ENCODE measurements at regions not wholly inside any gene's neighbourhood (a gene's known extent, or its start where the extent isn't known, plus 50 kb on each side); places are given as distances from the start of the nearest gene placed in this dataset.

DNA sequence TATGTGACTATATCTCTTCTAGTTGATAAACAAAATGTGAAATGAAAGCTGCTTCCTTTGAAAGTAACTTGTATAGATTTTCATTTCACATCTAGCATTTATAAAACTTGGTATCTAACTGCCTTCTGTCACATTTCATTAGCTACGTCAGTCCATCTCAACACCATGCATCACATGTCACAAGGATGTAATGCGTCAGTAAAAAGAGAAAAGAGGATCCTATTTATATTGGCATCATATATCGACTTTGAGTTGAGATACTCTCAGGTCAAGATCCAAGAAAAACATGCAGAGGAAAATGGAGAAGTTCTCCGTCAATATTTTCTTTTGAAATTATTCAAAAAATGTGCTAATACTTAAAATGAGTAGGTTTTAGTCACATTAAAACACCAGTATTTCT, 1211.2 kb downstream of the EFNA5 start:
- TF ChIP-seq CEBPB (IDR thresholded peaks at IDR 0.05) (no peak), TEAD4 (IDR thresholded peaks at IDR 0.05) (no peak)
- TF ChIP-seq, protein P1, sequence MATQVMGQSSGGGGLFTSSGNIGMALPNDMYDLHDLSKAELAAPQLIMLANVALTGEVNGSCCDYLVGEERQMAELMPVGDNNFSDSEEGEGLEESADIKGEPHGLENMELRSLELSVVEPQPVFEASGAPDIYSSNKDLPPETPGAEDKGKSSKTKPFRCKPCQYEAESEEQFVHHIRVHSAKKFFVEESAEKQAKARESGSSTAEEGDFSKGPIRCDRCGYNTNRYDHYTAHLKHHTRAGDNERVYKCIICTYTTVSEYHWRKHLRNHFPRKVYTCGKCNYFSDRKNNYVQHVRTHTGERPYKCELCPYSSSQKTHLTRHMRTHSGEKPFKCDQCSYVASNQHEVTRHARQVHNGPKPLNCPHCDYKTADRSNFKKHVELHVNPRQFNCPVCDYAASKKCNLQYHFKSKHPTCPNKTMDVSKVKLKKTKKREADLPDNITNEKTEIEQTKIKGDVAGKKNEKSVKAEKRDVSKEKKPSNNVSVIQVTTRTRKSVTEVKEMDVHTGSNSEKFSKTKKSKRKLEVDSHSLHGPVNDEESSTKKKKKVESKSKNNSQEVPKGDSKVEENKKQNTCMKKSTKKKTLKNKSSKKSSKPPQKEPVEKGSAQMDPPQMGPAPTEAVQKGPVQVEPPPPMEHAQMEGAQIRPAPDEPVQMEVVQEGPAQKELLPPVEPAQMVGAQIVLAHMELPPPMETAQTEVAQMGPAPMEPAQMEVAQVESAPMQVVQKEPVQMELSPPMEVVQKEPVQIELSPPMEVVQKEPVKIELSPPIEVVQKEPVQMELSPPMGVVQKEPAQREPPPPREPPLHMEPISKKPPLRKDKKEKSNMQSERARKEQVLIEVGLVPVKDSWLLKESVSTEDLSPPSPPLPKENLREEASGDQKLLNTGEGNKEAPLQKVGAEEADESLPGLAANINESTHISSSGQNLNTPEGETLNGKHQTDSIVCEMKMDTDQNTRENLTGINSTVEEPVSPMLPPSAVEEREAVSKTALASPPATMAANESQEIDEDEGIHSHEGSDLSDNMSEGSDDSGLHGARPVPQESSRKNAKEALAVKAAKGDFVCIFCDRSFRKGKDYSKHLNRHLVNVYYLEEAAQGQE (IDR thresholded peaks at IDR 0.05; ENCODE audit: low read depth), result no peak
- TF ChIP-seq, protein P2, sequence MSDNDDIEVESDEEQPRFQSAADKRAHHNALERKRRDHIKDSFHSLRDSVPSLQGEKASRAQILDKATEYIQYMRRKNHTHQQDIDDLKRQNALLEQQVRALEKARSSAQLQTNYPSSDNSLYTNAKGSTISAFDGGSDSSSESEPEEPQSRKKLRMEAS (IDR thresholded peaks at IDR 0.05), result no peak

DNA sequence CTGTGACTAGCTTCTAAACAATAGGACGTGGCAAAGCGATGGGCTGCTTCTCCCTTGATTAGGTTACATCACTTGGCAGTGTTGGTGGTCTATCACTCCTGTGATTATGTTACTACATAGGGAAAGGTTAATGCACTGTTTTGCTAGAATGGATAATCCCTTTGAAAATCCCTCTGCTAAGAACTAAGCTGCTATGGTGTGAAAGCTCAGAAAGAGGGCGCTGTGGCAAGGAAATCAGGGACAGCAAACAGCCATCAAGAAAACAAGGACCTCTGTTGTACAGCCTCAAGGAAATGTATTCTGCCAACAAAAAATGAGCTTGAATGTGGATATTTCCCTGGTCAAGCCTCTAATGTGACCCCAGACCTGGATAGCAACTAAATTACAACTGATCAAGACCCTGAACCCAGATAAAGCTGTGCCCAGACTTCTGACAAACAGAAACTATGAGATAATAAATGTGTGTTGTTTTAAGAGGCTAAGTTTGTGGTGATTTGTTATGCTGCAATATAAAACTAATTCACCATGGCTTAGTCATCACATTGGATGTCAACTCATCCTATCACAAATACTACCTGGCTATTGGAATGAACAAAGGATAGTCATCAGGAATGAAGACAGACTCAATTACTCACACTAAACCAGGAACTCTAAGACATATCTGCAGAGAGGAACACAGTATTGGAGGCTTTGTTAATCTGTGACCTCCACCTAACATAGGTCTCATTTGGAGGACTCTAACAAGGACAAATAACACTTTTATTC, 1215.9 kb downstream of the EFNA5 start:
- TF ChIP-seq RAD21 (IDR thresholded peaks at IDR 0.05; ENCODE audit: low read depth), result peak; percentile 68
- no peak for TF ChIP-seq TEAD4 (IDR thresholded peaks at IDR 0.05)

DNA sequence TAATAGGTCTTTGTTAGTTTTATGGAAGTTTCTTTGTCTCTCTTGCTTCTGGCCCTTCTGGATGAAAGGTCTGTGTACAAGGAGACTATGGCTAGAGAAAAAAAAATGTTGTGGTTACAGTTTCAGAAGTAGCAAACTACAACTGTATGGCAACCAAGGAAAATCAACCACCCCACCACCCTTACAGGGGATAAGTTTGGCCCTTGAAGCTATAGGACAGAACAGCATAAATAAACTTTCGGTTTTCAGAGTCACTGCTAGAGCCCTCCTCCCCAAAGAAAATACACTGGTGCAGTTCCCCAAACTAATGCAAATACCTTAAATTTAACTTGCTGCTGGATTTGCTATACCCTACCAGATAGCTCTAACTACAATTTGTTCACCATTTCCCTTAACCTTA, 1216.7 kb downstream of the EFNA5 start:
- TF ChIP-seq TEAD4 (IDR thresholded peaks at IDR 0.05) (no peak), ZBTB7A (IDR thresholded peaks at IDR 0.05; ENCODE audit: low read depth) (no peak), RAD21 (IDR thresholded peaks at IDR 0.05; ENCODE audit: low read depth) (no peak), EP300 (IDR thresholded peaks at IDR 0.05; ENCODE audit: borderline replicate concordance) (no peak), CREB1 (IDR thresholded peaks at IDR 0.05; ENCODE audit: low read depth) (no peak), FOXM1 (IDR thresholded peaks at IDR 0.05; ENCODE audit: borderline replicate concordance, low read depth) (no peak)
- TF ChIP-seq, protein P1 (IDR thresholded peaks at IDR 0.05; ENCODE audit: low read depth), result no peak
- TF ChIP-seq, protein P3, sequence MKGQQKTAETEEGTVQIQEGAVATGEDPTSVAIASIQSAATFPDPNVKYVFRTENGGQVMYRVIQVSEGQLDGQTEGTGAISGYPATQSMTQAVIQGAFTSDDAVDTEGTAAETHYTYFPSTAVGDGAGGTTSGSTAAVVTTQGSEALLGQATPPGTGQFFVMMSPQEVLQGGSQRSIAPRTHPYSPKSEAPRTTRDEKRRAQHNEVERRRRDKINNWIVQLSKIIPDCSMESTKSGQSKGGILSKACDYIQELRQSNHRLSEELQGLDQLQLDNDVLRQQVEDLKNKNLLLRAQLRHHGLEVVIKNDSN (IDR thresholded peaks at IDR 0.05), result no peak

DNA sequence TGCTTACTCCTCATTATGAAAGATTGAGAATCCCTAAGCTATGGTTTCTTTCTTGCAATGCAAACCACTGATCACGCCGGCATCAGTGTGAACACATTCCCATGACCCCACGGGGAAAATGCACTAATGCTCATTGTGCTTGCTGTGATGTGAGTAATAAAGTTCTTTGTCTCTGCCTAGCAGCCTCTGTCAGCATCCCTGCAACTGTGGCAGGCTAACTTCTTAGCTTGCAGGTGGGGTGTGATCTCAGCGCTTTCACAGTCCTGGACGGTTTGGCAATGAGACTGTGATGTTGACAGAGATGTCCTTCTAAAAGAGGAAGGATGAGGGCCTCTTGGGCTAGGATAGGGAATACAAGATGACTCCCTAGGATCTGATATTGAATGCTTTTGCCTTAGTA, 1218.7 kb downstream of the EFNA5 start:
- no peak for TF ChIP-seq TAF1 (IDR thresholded peaks at IDR 0.05; ENCODE audit: low read depth)

DNA sequence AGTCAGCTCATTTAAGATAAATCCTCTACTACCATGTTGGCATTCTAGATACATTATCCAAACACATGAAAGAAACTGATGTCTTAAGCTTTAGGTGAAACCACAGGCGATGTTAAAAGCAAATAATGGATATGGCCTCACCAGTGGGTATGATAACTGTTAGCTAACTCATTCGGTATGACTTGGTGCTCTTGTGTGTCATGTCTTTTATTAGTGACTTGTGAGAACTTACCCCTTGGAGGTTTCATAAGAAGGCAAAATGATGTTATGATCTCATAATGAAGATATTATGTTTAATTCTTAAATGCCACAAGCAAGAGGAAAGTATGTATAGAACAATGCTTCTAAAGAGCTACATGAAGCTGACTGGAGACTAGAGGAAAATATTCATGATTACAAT, 1227.0 kb downstream of the EFNA5 start:
- TF ChIP-seq YY1 (IDR thresholded peaks at IDR 0.05; ENCODE audit: low read depth) (no peak), EP300 (IDR thresholded peaks at IDR 0.05; ENCODE audit: borderline replicate concordance) (no peak)

DNA sequence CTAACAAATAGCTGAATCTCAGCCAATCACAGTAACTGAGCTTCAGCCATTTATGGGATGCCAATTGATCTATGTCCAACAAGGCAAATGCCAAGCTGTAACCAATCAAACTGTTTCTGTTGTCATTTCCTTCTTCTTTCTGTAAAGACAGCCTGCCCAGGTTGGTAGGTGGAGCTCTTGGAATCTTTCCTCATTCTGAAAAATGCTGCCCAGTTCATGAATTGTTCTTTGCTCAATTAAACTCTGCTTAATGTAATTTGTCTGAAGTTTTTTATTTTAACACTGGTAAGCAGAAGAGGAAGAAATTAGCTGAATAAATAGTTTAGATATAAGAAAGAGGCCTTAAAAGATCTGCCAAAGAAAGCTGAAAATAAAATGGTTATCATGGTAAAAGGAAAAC, 1235.6 kb downstream of the EFNA5 start:
- TF ChIP-seq EP300 (IDR thresholded peaks at IDR 0.05; ENCODE audit: borderline replicate concordance) (no peak), NFIC (IDR thresholded peaks at IDR 0.05) (no peak), TEAD4 (IDR thresholded peaks at IDR 0.05) (no peak), YY1 (IDR thresholded peaks at IDR 0.05; ENCODE audit: low read depth) (no peak), FOXM1 (IDR thresholded peaks at IDR 0.05; ENCODE audit: borderline replicate concordance, low read depth) (no peak), TAF1 (IDR thresholded peaks at IDR 0.05; ENCODE audit: low read depth) (no peak), ZBTB7A (IDR thresholded peaks at IDR 0.05; ENCODE audit: low read depth) (no peak), CREB1 (IDR thresholded peaks at IDR 0.05; ENCODE audit: low read depth) (no peak), EGR1 (IDR thresholded peaks at IDR 0.05) (no peak), RAD21 (IDR thresholded peaks at IDR 0.05; ENCODE audit: low read depth) (no peak), TCF12 (IDR thresholded peaks at IDR 0.05; ENCODE audit: low read depth) (no peak), CEBPB (IDR thresholded peaks at IDR 0.05) (no peak)
- TF ChIP-seq, protein P1 (IDR thresholded peaks at IDR 0.05; ENCODE audit: low read depth), result no peak
- TF ChIP-seq, protein P2 (IDR thresholded peaks at IDR 0.05), result no peak
- TF ChIP-seq, protein P3 (IDR thresholded peaks at IDR 0.05), result no peak
